Tongue (tissue), 1 donor: ENCODE measurements at regions not wholly inside any gene's neighbourhood (a gene's known extent, or its start where the extent isn't known, plus 50 kb on each side); places are given as distances from the start of the nearest gene placed in this dataset.
"Not testable (repeated sequence)": the region's sequence is repeated elsewhere in the genome, so short reads cannot be mapped to it uniquely, and the experiment has no call there.

Experiments used
- DNase-seq: peaks from one replicate; pipeline ENCODE4 v3.0.0-alpha.2; 2015

- DNase-seq: no peak
These were observed 112.5 kb upstream of the PRSS1 start for GRCh38 chr7:142636751-142637150.

GRCh38 chr7:142636107-142636506 lies 113.2 kb upstream of the PRSS1 start:
- DNase-seq: not testable (repeated sequence)

GRCh38 chr7:142632271-142633134 lies 116.8 kb upstream of the PRSS1 start:
- DNase-seq: peak; percentile 82

- peak; percentile 33 for DNase-seq
These were observed 119.5 kb upstream of the PRSS1 start for GRCh38 chr7:142629588-142630260.

GRCh38 chr7:142628945-142629344 lies 120.3 kb upstream of the PRSS1 start:
- no peak for DNase-seq

GRCh38 chr7:142627223-142627622 lies 122.0 kb upstream of the PRSS1 start:
- DNase-seq: not testable (repeated sequence)

- peak; percentile 27 for DNase-seq
These were observed 122.7 kb upstream of the PRSS1 start for GRCh38 chr7:142626420-142627035.

GRCh38 chr7:142625216-142625615 lies 124.1 kb upstream of the PRSS1 start:
- not testable (repeated sequence) for DNase-seq

- DNase-seq: no peak
These were observed 128.9 kb upstream of the PRSS1 start for GRCh38 chr7:142620402-142620801.

GRCh38 chr7:142618655-142619351 lies 130.5 kb upstream of the PRSS1 start:
- DNase-seq: no peak

GRCh38 chr7:142616842-142617241 lies 132.4 kb upstream of the PRSS1 start:
- DNase-seq: no peak

GRCh38 chr7:142616121-142616643 lies 133.1 kb upstream of the PRSS1 start:
- DNase-seq: no peak

- DNase-seq: no peak
These were observed 133.8 kb upstream of the PRSS1 start for GRCh38 chr7:142615508-142615907.

GRCh38 chr7:142614116-142614515 lies 135.2 kb upstream of the PRSS1 start:
- DNase-seq: no peak

GRCh38 chr7:142612237-142612881 lies 136.9 kb upstream of the PRSS1 start:
- DNase-seq: no peak

- no peak for DNase-seq
These were observed 137.6 kb upstream of the PRSS1 start for GRCh38 chr7:142611566-142612236.

GRCh38 chr7:142608630-142609428 lies 140.4 kb upstream of the PRSS1 start:
- no peak for DNase-seq

- DNase-seq: no peak
These were observed 141.9 kb upstream of the PRSS1 start for GRCh38 chr7:142607351-142607750.

GRCh38 chr7:142606081-142606480 lies 143.2 kb upstream of the PRSS1 start:
- DNase-seq: no peak

GRCh38 chr7:142604671-142605070 lies 144.6 kb upstream of the PRSS1 start:
- DNase-seq: no peak
